ENCODE measurements at regions not wholly inside any gene's neighbourhood (a gene's known extent, or its start where the extent isn't known, plus 50 kb on each side); places are given as distances from the start of the nearest gene placed in this dataset.

DNA sequence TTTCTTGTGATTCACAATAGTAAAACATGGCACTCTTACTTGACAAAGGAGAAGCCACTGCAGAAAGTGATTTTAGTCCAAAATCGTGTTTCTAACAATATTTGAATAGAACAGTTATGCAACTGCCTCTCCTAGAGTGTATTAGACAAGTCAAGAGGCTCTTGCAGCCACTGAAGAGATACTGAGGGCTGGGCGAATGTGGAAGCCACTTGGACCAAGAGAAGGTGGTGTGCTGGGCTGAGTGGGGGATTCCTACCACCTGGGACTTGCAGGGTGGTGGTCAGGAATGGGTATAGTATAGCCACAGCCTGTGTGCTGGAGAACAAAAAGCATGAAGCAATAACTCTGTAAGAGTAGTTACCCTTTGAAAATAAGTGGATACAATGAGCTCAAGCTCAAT lies 223.8 kb upstream of the DNAJC19 start:
- H3K79me2 ChIP-seq (ENCODE audit: insufficient read depth, low read length): no peaks in the 10 kb centered on the region
- no peaks in the 10 kb centered on the region for H3K27me3 ChIP-seq (ENCODE audit: insufficient read depth, low read length)
- no peaks in the 10 kb centered on the region for H4K20me1 ChIP-seq (ENCODE audit: insufficient read depth, low read length)
- no peak overlapping the region for H3K4me3 ChIP-seq (ENCODE audit: insufficient read depth, low read length)
- H3K9me3 ChIP-seq (ENCODE audit: low read depth, low read length): no peaks in the 10 kb centered on the region
- no peak overlapping the region for H2AFZ ChIP-seq (ENCODE audit: low read length)
- no peaks in the 10 kb centered on the region for H3K36me3 ChIP-seq (ENCODE audit: insufficient read depth, low read length)
- no peak overlapping the region for H3K27ac ChIP-seq (ENCODE audit: low read depth, low read length)
- no peak for TF ChIP-seq CTCF (IDR thresholded peaks at IDR 0.05; ENCODE audit: extremely low read depth, low read depth, low read length)
- H3K4me1 ChIP-seq (ENCODE audit: insufficient read depth, low read length): no peaks in the 10 kb centered on the region
- no peak overlapping the region for H3K4me2 ChIP-seq (ENCODE audit: insufficient read depth, low read length)
- no peak for DNase-seq (ENCODE audit: insufficient read length, low spot score, missing footprints)

DNA sequence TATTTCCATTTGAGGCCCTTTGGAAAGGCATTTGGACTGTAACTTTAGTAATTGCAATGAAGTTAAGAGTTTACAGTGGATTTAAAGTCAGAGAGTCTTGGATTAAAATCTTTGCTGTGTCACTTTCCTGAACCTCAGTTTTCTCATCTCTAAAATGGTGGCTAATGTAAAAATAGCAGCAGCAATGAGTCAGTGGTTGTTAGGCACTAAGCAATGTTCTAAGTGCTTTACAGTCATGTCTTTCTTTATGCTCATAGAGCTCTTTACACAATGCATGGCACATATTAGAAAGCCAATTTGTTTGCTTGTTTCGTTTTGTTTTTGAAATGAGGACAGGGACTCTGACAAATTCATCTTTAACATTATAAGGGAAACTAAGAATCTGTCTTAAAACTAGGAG lies 222.7 kb upstream of the DNAJC19 start:
- no peaks in the 10 kb centered on the region for H3K9me3 ChIP-seq (ENCODE audit: low read depth, low read length)
- no peak overlapping the region for H3K27ac ChIP-seq (ENCODE audit: low read depth, low read length)
- TF ChIP-seq CTCF (IDR thresholded peaks at IDR 0.05; ENCODE audit: extremely low read depth, low read depth, low read length): no peak
- no peak overlapping the region for H2AFZ ChIP-seq (ENCODE audit: low read length)
- H3K79me2 ChIP-seq (ENCODE audit: insufficient read depth, low read length): no peaks in the 10 kb centered on the region
- H3K4me3 ChIP-seq (ENCODE audit: insufficient read depth, low read length): no peak overlapping the region
- no peaks in the 10 kb centered on the region for H3K27me3 ChIP-seq (ENCODE audit: insufficient read depth, low read length)
- H3K36me3 ChIP-seq (ENCODE audit: insufficient read depth, low read length): no peaks in the 10 kb centered on the region
- H4K20me1 ChIP-seq (ENCODE audit: insufficient read depth, low read length): no peaks in the 10 kb centered on the region
- H3K4me1 ChIP-seq (ENCODE audit: insufficient read depth, low read length): no peaks in the 10 kb centered on the region
- H3K4me2 ChIP-seq (ENCODE audit: insufficient read depth, low read length): no peak overlapping the region
- no peak for DNase-seq (ENCODE audit: insufficient read length, low spot score, missing footprints)

GRCh38 chr3:181210275-181210674 lies 220.7 kb upstream of the DNAJC19 start:
- TF ChIP-seq CTCF (IDR thresholded peaks at IDR 0.05; ENCODE audit: extremely low read depth, low read depth, low read length): peak; percentile 29
- no peak overlapping the region for H3K4me3 ChIP-seq (ENCODE audit: insufficient read depth, low read length)
- no peak for DNase-seq (ENCODE audit: insufficient read length, low spot score, missing footprints)

GRCh38 chr3:181189556-181189955 lies 200.0 kb upstream of the DNAJC19 start:
- no peaks in the 10 kb centered on the region for H3K4me1 ChIP-seq (ENCODE audit: insufficient read depth, low read length)
- H3K27ac ChIP-seq (ENCODE audit: low read depth, low read length): no peak overlapping the region
- no peaks in the 10 kb centered on the region for H3K27me3 ChIP-seq (ENCODE audit: insufficient read depth, low read length)
- H3K4me2 ChIP-seq (ENCODE audit: insufficient read depth, low read length): no peak overlapping the region
- no peaks in the 10 kb centered on the region for H3K79me2 ChIP-seq (ENCODE audit: insufficient read depth, low read length)
- H3K4me3 ChIP-seq (ENCODE audit: insufficient read depth, low read length): no peak overlapping the region
- peaks cover 3% of the 10 kb centered on the region for H3K9me3 ChIP-seq (ENCODE audit: low read depth, low read length)
- H2AFZ ChIP-seq (ENCODE audit: low read length): no peak overlapping the region
- H3K36me3 ChIP-seq (ENCODE audit: insufficient read depth, low read length): no peaks in the 10 kb centered on the region
- no peak for DNase-seq (ENCODE audit: insufficient read length, low spot score, missing footprints)
- TF ChIP-seq CTCF (IDR thresholded peaks at IDR 0.05; ENCODE audit: extremely low read depth, low read depth, low read length): no peak
- H4K20me1 ChIP-seq (ENCODE audit: insufficient read depth, low read length): no peaks in the 10 kb centered on the region

More at GRCh38 chr3:181210275-181210674, 220.7 kb upstream of the DNAJC19 start:
- no peaks in the 10 kb centered on the region for H4K20me1 ChIP-seq (ENCODE audit: insufficient read depth, low read length)
- H3K36me3 ChIP-seq (ENCODE audit: insufficient read depth, low read length): no peaks in the 10 kb centered on the region
- no peak overlapping the region for H3K4me2 ChIP-seq (ENCODE audit: insufficient read depth, low read length)
- no peak overlapping the region for H3K27ac ChIP-seq (ENCODE audit: low read depth, low read length)
- no peak overlapping the region for H2AFZ ChIP-seq (ENCODE audit: low read length)
- H3K79me2 ChIP-seq (ENCODE audit: insufficient read depth, low read length): no peaks in the 10 kb centered on the region
- no peaks in the 10 kb centered on the region for H3K27me3 ChIP-seq (ENCODE audit: insufficient read depth, low read length)
- no peaks in the 10 kb centered on the region for H3K9me3 ChIP-seq (ENCODE audit: low read depth, low read length)
- H3K4me1 ChIP-seq (ENCODE audit: insufficient read depth, low read length): no peaks in the 10 kb centered on the region

All from osteoblast (primary cell).